ENCODE measurements at regions not wholly inside any gene's neighbourhood (a gene's known extent, or its start where the extent isn't known, plus 50 kb on each side); places are given as distances from the start of the nearest gene placed in this dataset.

DNA sequence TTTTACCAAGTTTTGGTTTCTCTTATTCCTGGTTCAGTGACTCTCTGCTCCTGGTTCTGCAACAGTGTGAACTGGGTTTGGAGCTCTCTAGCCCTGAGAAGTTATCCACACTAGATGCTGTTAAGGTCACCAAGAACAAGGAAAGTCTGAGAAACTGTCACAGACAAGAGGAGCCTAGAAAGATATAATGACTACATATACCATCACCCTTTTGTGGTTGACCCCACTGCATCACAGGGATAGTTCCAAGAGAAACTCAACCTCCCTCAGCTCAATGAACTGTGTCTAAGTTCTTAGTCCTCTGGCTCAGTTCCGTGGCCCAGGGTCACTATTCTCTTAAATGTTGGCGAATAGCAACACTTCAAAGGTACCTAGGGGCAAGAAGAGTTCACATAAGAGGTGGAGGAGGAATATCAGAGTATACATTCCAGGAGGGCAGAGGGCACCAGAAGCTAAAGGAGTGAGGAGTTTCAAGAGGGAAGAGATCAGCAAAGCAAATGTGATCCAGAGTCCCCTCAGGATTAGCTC is 171.5 kb downstream of the BUB3 start:
- Mint-ChIP-seq H3K36me3 (ENCODE audit: insufficient read depth in 1 of 3, low read depth in 3 of 3) (peaks cover 4 to 5% (median 4%) of the 10 kb centered on the region in 3 experiments; a peak in 5 of 7 replicates), H3K4me3 (no peak overlapping the region), H3K9me3 (peaks cover 0 to 5% of the 10 kb centered on the region in 2 experiments; a peak in 4 of 5 replicates), H3K27ac (no peak overlapping the region), H3K27me3 (ENCODE audit: low read depth) (no peaks in the 10 kb centered on the region; the same call in none of the 2 replicates), H3K4me1 (peaks cover 5 to 8% of the 10 kb centered on the region in 2 experiments; a peak in 2 of 4 replicates)
- Histone ChIP-seq H3K56ac (ENCODE audit: insufficient read length, low read depth, low read length) (no peak overlapping the region), H2AFZ (ENCODE audit: low read length) (no peak overlapping the region), H2BK20ac (ENCODE audit: low read depth, low read length, poor library complexity, severe bottlenecking) (no peak overlapping the region), H2BK12ac (ENCODE audit: insufficient read length, low read depth, low read length) (no peak overlapping the region), H3K9ac (ENCODE audit: extremely low read depth, insufficient read length, low read length) (no peak overlapping the region), H3K23me2 (ENCODE audit: insufficient read length, low read depth, low read length, poor library complexity, severe bottlenecking) (no peaks in the 10 kb centered on the region), H4K91ac (ENCODE audit: insufficient read length, low read depth, low read length) (no peak overlapping the region), H3T11ph (ENCODE audit: low read length) (no peak overlapping the region), H4K5ac (ENCODE audit: insufficient read length, low read depth, low read length) (no peak overlapping the region), H2AK5ac (ENCODE audit: insufficient read length, low read length) (no peak overlapping the region), H3K14ac (ENCODE audit: insufficient read depth, low read length) (no peak overlapping the region), H3K23ac (ENCODE audit: insufficient read length, low read depth, low read length) (no peak overlapping the region), H4K20me1 (ENCODE audit: control insufficient read depth, insufficient read depth, insufficient read length) (no peaks in the 10 kb centered on the region), H2BK120ac (ENCODE audit: low read depth, low read length, poor library complexity, severe bottlenecking) (no peak overlapping the region), H3K27me3 (ENCODE audit: insufficient read depth, low read length) (no peaks in the 10 kb centered on the region), H3K9me3 (ENCODE audit: control insufficient read depth, low read depth, low read length) (no peaks in the 10 kb centered on the region), H2BK5ac (ENCODE audit: insufficient read length, low read length) (no peak overlapping the region), H3K4ac (ENCODE audit: low read depth, low read length) (no peak overlapping the region), H3K4me1 (ENCODE audit: insufficient read depth, low read length) (no peaks in the 10 kb centered on the region), H3K27ac (ENCODE audit: insufficient read length, low read depth, low read length) (no peak overlapping the region), H3K79me2 (ENCODE audit: insufficient read depth, low read length) (no peaks in the 10 kb centered on the region), H2BK15ac (ENCODE audit: low read depth, low read length) (no peak overlapping the region), H3K4me2 (ENCODE audit: insufficient read depth, insufficient read length, low read length) (no peak overlapping the region), H3K18ac (ENCODE audit: insufficient read length, low read depth, low read length) (no peak overlapping the region), H4K8ac (replicated peaks; ENCODE audit: insufficient read length, low read depth, low read length) (no peak overlapping the region), H3K79me1 (ENCODE audit: insufficient read depth, low read depth, low read length, poor library complexity, severe bottlenecking) (no peaks in the 10 kb centered on the region)
- WGBS (ENCODE audit: extremely low coverage, insufficient read length, low lambda C conversion rate) = no CpG with 5 or more reads among the region's 2 CpGs
- DNase-seq = no peak
- TF ChIP-seq, protein P1, sequence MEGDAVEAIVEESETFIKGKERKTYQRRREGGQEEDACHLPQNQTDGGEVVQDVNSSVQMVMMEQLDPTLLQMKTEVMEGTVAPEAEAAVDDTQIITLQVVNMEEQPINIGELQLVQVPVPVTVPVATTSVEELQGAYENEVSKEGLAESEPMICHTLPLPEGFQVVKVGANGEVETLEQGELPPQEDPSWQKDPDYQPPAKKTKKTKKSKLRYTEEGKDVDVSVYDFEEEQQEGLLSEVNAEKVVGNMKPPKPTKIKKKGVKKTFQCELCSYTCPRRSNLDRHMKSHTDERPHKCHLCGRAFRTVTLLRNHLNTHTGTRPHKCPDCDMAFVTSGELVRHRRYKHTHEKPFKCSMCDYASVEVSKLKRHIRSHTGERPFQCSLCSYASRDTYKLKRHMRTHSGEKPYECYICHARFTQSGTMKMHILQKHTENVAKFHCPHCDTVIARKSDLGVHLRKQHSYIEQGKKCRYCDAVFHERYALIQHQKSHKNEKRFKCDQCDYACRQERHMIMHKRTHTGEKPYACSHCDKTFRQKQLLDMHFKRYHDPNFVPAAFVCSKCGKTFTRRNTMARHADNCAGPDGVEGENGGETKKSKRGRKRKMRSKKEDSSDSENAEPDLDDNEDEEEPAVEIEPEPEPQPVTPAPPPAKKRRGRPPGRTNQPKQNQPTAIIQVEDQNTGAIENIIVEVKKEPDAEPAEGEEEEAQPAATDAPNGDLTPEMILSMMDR (conservative IDR thresholded peaks at IDR 0.05) = no peak

Data from H9 (cell line).